Uterus (tissue), 2 donors: ENCODE measurements at regions not wholly inside any gene's neighbourhood (a gene's known extent, or its start where the extent isn't known, plus 50 kb on each side); places are given as distances from the start of the nearest gene placed in this dataset.

Experiments used
- CTCF ChIP-seq, 4 experiments: fragments of 200-600 bp in 2 of 4; fragments of 450-650 bp in 2 of 4; sonication (generic) in 2 of 4; IDR thresholded peaks; one replicate each; pipeline ENCODE4 v1.5.1; 2016 to 2019; ENCODE audit warnings: antibody characterized with exemption in 4 of 4, mild to moderate bottlenecking in 2 of 4, moderate library complexity in 1 of 4
- POLR2A ChIP-seq, 2 donors: fragments of 450-650 bp; IDR thresholded peaks; one replicate each; pipeline ENCODE4 v1.6.1; 2016; ENCODE audit warnings: antibody characterized with exemption in 2 of 2, mild to moderate bottlenecking in 1 of 2, moderate library complexity in 1 of 2

GRCh38 chr1:195617106-195617505, 991.1 kb downstream of the KCNT2 start:
- TF ChIP-seq CTCF (IDR thresholded peaks at IDR 0.05) (no peak), POLR2A (IDR thresholded peaks at IDR 0.05) (no peak)
